Breast epithelium (tissue), 4 donors: ENCODE measurements at regions not wholly inside any gene's neighbourhood (a gene's known extent, or its start where the extent isn't known, plus 50 kb on each side); places are given as distances from the start of the nearest gene placed in this dataset.

Experiments
- DNase-seq, 2 donors: peaks; one replicate each; pipeline ENCODE4 v3.0.0-alpha.2; 2019; ENCODE audit warnings: low spot score in 2 of 2
- H3K27ac ChIP-seq, 2 donors: fragments of 200-600 bp; sonication (generic) in 1 of 2; one replicate each; pipeline ENCODE4 v1.5.1; 2016 to 2019; ENCODE audit warnings: mild to moderate bottlenecking in 1 of 2
- H3K27me3 ChIP-seq, 2 donors: fragments of 200-600 bp; sonication (generic) in 1 of 2; one replicate each; pipeline versions ENCODE4 v1.5.1 to v1.6.0; 2017 to 2019; ENCODE audit warnings: control low read depth in 1 of 2, mild to moderate bottlenecking in 1 of 2
- H3K36me3 ChIP-seq: fragments of 200-600 bp; one replicate; pipeline ENCODE4 v1.5.1; 2019
- H3K4me1 ChIP-seq, 2 donors: fragments of 200-600 bp; sonication (generic); one replicate each; pipeline ENCODE4 v1.5.1; 2016 to 2019; ENCODE audit warnings: control low read depth in 1 of 2
- H3K4me3 ChIP-seq, 3 donors: fragments of 200-600 bp; sonication (generic); 1 replicate in 2 of 3; 2 replicates in 1 of 3; pipeline ENCODE4 v1.5.1; 2016 to 2019; ENCODE audit warnings: mild to moderate bottlenecking in 3 of 3, moderate library complexity in 2 of 3
- H3K9me3 ChIP-seq, 2 donors: fragments of 200-600 bp; sonication (generic) in 1 of 2; one replicate each; pipeline ENCODE4 v1.5.1; 2016 to 2019; ENCODE audit warnings: control low read depth in 1 of 2
- POLR2A ChIP-seq: fragments of 450-650 bp; IDR thresholded peaks from one replicate; pipeline ENCODE4 v1.6.1; 2016; ENCODE audit warnings: antibody characterized with exemption, mild to moderate bottlenecking, moderate library complexity
- POLR2AphosphoS5 ChIP-seq, 3 donors: sonication (generic); formaldehyde crosslinking; IDR thresholded peaks; one replicate each; pipeline ENCODE4 v1.6.1; 2017; ENCODE audit warnings: antibody characterized with exemption in 3 of 3
- intact Hi-C: fragments of 100-400 bp; cut with DNase I; formaldehyde crosslinking; loops from one replicate; pipeline ENCODE4 v1.15.1; 2023; ENCODE audit warnings: low total_unique reads
- TF ChIP-seq, protein P1 (sequence below), 3 donors: fragments of 450-650 bp; IDR thresholded peaks; one replicate each; pipeline ENCODE4 v1.5.1; 2016 to 2017; ENCODE audit warnings: antibody characterized with exemption in 3 of 3, mild to moderate bottlenecking in 3 of 3, moderate library complexity in 3 of 3

- no peak for DNase-seq
- no peaks in the 10 kb centered on the region for H3K4me1 ChIP-seq
- no peaks in the 10 kb centered on the region for H3K27me3 ChIP-seq
- no peak overlapping the region for H3K4me3 ChIP-seq
- TF ChIP-seq, protein P1, sequence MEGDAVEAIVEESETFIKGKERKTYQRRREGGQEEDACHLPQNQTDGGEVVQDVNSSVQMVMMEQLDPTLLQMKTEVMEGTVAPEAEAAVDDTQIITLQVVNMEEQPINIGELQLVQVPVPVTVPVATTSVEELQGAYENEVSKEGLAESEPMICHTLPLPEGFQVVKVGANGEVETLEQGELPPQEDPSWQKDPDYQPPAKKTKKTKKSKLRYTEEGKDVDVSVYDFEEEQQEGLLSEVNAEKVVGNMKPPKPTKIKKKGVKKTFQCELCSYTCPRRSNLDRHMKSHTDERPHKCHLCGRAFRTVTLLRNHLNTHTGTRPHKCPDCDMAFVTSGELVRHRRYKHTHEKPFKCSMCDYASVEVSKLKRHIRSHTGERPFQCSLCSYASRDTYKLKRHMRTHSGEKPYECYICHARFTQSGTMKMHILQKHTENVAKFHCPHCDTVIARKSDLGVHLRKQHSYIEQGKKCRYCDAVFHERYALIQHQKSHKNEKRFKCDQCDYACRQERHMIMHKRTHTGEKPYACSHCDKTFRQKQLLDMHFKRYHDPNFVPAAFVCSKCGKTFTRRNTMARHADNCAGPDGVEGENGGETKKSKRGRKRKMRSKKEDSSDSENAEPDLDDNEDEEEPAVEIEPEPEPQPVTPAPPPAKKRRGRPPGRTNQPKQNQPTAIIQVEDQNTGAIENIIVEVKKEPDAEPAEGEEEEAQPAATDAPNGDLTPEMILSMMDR (IDR thresholded peaks at IDR 0.05), result no peak
- TF ChIP-seq POLR2A (no peak), POLR2AphosphoS5 (IDR thresholded peaks at IDR 0.05) (no peak)
- intact Hi-C loops, result no loop called here
- H3K9me3 ChIP-seq, result no peaks in the 10 kb centered on the region
- H3K36me3 ChIP-seq, result no peaks in the 10 kb centered on the region
- H3K27ac ChIP-seq, result no peak overlapping the region
These were observed 292.7 kb downstream of the GPAT3 start for GRCh38 chr4:83828601-83829000.

- intact Hi-C loops, result no loop called here
These were observed 285.6 kb downstream of the GPAT3 start for GRCh38 chr4:83821493-83821892.

GRCh38 chr4:83819582-83819981 is 283.7 kb downstream of the GPAT3 start:
- H3K36me3 ChIP-seq, result no peaks in the 10 kb centered on the region
- no peak for DNase-seq
- H3K27ac ChIP-seq, result no peak overlapping the region
- no peaks in the 10 kb centered on the region for H3K27me3 ChIP-seq
- TF ChIP-seq POLR2AphosphoS5 (IDR thresholded peaks at IDR 0.05) (no peak), POLR2A (no peak)
- TF ChIP-seq, protein P1 (IDR thresholded peaks at IDR 0.05), result no peak
- H3K4me3 ChIP-seq, result no peak overlapping the region
- intact Hi-C loops, result no loop called here
- no peaks in the 10 kb centered on the region for H3K4me1 ChIP-seq
- peaks cover 0 to 16% of the 10 kb centered on the region in 2 donors for H3K9me3 ChIP-seq

More at GRCh38 chr4:83821493-83821892, 285.6 kb downstream of the GPAT3 start:
- Histone ChIP-seq H3K9me3 (peaks cover 0 to 16% of the 10 kb centered on the region in 2 donors), H3K27ac (no peak overlapping the region), H3K4me1 (no peaks in the 10 kb centered on the region), H3K27me3 (no peaks in the 10 kb centered on the region), H3K36me3 (no peaks in the 10 kb centered on the region), H3K4me3 (no peak overlapping the region)
- no peak for DNase-seq
- TF ChIP-seq, protein P1 (IDR thresholded peaks at IDR 0.05), result no peak
- TF ChIP-seq POLR2A (no peak), POLR2AphosphoS5 (IDR thresholded peaks at IDR 0.05) (no peak)

- Histone ChIP-seq H3K4me3 (no peak overlapping the region), H3K9me3 (no peaks in the 10 kb centered on the region), H3K27ac (no peak overlapping the region), H3K36me3 (no peaks in the 10 kb centered on the region), H3K4me1 (no peaks in the 10 kb centered on the region), H3K27me3 (no peaks in the 10 kb centered on the region)
- DNase-seq, result no peak
- TF ChIP-seq POLR2AphosphoS5 (IDR thresholded peaks at IDR 0.05), result no peak
- no peak for TF ChIP-seq POLR2A
- intact Hi-C loops, result no loop called here
These were observed 274.5 kb downstream of the GPAT3 start for GRCh38 chr4:83810428-83810827.

- H3K27ac ChIP-seq, result no peak overlapping the region
- TF ChIP-seq, protein P1 (IDR thresholded peaks at IDR 0.05), result no peak
- TF ChIP-seq POLR2A, result no peak
- TF ChIP-seq POLR2AphosphoS5 (IDR thresholded peaks at IDR 0.05), result no peak
- intact Hi-C loops, result no loop called here
- H3K9me3 ChIP-seq, result no peaks in the 10 kb centered on the region
- H3K4me1 ChIP-seq, result no peaks in the 10 kb centered on the region
- no peaks in the 10 kb centered on the region for H3K36me3 ChIP-seq
- H3K27me3 ChIP-seq, result no peaks in the 10 kb centered on the region
- DNase-seq, result no peak
- no peak overlapping the region for H3K4me3 ChIP-seq
These were observed 273.7 kb downstream of the GPAT3 start for GRCh38 chr4:83809581-83809980.

GRCh38 chr4:83793481-83793880 is 257.6 kb downstream of the GPAT3 start:
- no peak for DNase-seq
- no peaks in the 10 kb centered on the region for H3K4me1 ChIP-seq
- intact Hi-C loops, result no loop called here
- no peaks in the 10 kb centered on the region for H3K9me3 ChIP-seq
- H3K27me3 ChIP-seq, result peaks cover 0 to 2% of the 10 kb centered on the region in 2 donors
- no peak overlapping the region for H3K27ac ChIP-seq
- no peak for TF ChIP-seq POLR2AphosphoS5 (IDR thresholded peaks at IDR 0.05)
- no peak for TF ChIP-seq POLR2A
- TF ChIP-seq, protein P1 (IDR thresholded peaks at IDR 0.05), result no peak
- no peaks in the 10 kb centered on the region for H3K36me3 ChIP-seq
- no peak overlapping the region for H3K4me3 ChIP-seq
